GM19455 (cell line): ENCODE measurements at regions not wholly inside any gene's neighbourhood (a gene's known extent, or its start where the extent isn't known, plus 50 kb on each side); places are given as distances from the start of the nearest gene placed in this dataset.
"Not testable (repeated sequence)": the region's sequence is repeated elsewhere in the genome, so short reads cannot be mapped to it uniquely, and the experiment has no call there.

ENCODE experiments used
- ATAC-seq: cut with Tn5 transposase; IDR thresholded peaks from one replicate; pipeline ENCODE4 v1.9.1; 2021; ENCODE audit not compliant: unreplicated experiment

GRCh38 chr15:100720406-100720967 lies 118.1 kb downstream of the ASB7 start:
- no peak for ATAC-seq

DNA sequence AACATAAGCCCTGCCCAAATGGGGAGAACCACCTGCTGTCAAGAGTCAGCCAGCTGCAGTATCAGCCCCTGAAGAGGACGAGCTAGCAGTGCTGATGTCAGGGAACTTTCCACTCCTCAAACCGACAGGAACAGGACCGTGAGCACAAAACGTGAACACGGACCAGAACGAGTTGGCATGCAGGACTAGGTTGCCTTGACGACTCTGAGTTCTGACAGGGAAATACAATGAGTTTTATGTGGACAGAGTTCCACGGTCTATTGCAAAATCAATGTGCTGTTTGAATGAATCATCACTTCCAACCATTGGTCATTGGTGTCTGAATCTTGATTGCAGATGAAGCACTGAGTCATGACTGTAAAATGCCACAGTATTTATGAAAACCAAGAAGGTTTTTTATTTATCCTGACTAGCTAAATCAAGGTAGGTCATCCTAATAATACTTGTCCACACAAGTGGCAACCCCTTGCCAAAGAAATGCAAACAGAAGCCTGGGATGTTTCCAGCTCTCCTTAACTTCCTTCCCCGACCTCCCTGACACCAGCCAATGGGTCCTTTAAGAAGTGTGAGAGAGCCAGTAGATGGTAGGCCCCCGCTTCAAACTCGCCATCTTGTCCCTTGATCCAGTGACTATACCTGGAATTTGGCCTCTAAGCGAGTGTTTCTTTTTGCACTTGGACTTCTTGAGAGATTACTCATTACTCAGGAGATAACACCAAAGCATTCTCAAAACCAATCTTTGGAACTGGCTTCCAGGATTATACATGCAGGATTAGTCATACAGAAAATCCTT lies 119.6 kb downstream of the ASB7 start:
- ATAC-seq = no peak

DNA sequence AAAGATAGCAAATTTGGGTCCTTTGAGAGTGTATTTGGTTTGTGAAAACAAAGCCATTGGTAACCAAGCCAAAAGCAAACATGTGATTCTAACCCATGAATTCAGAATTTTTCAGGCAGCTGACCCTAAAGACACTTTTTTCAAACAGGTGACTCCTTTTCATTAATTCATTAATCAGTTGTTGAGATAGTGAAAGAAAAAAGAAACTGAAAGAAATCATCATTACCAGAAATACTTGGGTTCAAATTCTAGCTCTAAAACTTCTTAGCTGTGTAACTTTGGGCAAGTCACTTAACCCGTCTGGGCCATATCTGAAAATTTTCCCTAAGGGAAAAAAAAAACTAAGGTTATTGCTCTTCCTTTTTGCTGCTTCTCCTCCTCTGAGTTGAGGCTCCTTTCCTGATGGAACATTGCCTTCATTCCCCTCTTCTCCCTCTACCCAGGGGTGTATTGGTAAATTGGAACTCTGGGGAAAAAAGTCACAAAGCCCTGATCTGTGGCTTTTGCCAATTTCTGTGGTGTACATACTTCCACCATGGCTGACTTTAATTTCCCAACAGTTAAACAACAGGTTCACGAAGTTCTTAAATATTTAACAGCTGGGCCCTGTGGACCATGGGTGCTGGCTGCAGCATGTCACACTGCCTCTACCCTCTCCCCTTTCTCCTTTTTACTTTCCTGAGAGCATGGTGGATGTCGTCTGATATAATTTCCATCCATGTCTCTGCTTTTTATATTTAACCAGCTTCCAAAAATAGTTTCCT lies 120.3 kb downstream of the ASB7 start:
- ATAC-seq = no peak

- no peak for ATAC-seq
Observed at GRCh38 chr15:100723315-100723801, 121.0 kb downstream of the ASB7 start.

- no peak for ATAC-seq
Observed at GRCh38 chr15:100725121-100726069, 123.0 kb downstream of the ASB7 start.

GRCh38 chr15:100726070-100726420 lies 123.7 kb downstream of the ASB7 start:
- no peak for ATAC-seq

DNA sequence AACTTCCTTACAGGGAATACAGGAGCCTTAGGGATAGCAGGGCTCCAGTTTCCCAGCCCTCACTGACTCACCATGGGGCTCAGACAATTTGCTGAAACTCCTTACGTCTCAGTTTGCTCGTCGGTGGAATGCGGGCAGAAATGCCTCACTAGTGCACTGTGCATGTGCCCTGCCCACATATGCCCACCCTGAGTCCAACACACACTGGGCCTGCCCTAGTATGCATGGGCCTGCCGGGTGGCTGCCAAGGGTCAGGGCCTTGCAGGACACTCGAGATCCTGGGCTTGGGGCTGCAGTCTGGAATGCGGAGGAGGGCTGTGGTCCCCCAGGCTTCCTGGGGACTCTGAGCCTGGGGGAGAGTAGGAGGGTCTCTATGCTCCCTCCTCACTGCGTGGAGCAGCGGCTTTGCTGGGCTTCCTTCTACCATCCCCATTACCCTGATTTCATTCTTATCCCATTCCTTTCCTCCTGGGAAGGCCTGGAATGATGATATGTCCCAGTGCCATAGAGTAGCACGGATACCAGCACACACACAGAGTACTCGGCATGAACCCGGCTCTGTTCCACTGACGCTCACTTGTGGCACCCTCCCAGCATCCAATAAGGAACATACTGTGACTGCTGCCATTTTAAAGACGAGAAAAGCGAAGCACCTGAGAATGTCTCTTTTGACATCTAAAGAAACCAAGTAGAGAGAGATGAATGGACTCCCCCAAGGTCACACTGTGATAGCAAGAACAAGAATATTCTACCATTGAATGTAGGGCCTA lies 124.2 kb downstream of the ASB7 start:
- no peak for ATAC-seq

- ATAC-seq = no peak
Observed at GRCh38 chr15:100727291-100727851, 125.0 kb downstream of the ASB7 start.

DNA sequence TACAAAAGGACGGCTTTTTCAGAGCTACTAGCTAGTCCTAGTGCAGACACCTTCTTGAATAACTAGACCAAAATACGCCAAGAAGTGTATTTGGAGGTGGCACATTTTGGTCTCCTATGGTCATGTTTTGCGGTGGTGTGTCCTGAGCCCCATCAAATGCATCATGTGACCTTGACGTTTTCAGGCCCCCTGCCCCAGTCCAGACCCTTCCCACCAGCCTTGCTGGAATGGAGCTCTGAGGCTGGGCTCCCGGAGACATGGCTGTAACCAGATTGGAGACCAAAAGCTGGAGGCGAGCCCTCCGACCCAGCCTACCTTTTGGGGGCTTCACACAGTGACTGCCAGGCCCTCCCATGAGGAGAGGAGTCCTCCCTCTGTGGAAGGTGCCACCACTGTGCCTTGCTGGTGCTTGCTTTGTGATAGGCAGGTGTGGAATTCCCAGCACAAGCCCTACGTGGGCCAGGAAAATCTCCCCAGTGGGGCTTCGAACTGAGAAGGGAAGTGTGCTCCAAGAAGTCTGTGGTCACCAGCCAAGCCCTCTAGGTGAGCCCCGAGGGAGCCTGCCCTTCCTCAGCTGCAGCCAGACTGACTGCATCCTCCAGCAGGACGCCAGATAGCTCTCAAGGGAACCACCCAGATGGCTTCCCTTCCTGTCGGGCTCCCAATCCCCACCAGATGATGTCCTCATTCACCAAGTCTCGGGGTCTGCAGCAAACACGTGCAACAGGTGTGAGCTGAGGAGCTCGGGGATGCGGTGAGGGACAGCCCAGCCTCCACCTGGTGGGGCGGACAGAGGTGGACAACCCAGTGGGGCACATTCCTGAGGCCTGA lies 126.2 kb downstream of the ASB7 start:
- ATAC-seq = no peak

GRCh38 chr15:100729461-100729860 lies 127.1 kb downstream of the ASB7 start:
- ATAC-seq = no peak

DNA sequence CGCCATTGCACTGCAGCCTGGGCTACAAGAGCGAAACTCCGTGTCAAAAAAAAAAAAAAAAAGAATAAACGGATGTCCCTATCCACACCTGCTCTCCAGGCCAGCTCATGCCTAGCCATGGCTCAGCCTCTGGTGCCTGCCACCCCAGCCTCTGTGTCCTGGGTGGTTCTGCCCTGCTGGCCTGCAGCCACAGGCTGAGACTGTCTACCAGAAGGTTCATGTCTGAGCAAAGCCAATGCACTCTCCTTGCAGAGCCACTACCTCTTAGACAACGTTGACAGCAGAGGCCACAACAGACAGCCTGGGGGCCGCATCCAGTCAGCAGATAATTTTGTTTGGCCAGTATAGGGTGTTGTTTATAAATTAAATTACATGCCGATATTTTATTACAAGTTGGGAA lies 127.7 kb downstream of the ASB7 start:
- ATAC-seq = no peak

DNA sequence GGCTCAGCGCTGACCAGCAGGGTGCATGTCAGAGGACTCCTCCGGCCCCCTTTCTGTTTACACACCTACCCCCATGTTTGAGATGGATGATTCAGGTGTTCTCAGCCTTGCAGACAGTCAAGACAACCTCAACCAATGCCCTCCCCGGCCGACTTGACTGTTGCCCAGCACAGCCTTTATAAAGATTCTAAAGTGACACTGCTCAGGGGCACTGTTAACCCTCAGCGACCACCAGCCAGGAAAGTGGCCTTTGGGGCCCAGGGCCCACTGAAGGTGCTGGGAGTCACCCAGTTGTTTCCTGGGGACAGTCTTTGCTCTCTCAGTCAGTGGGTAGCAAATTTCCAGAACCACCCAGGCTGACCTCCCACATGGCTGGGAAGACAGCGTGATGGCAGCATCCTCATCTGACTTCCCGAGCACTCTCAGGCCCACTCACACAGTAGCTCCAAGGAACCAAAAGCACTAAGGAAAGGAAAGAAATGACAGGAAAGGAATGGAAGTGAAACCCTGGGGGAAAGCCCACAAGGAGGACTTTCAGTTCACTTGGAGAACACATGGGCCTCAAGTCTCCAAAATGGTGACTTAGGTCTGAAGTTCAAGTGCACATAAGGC lies 128.4 kb downstream of the ASB7 start:
- ATAC-seq = no peak

- ATAC-seq = no peak
Observed at GRCh38 chr15:100731267-100732152, 129.1 kb downstream of the ASB7 start.

DNA sequence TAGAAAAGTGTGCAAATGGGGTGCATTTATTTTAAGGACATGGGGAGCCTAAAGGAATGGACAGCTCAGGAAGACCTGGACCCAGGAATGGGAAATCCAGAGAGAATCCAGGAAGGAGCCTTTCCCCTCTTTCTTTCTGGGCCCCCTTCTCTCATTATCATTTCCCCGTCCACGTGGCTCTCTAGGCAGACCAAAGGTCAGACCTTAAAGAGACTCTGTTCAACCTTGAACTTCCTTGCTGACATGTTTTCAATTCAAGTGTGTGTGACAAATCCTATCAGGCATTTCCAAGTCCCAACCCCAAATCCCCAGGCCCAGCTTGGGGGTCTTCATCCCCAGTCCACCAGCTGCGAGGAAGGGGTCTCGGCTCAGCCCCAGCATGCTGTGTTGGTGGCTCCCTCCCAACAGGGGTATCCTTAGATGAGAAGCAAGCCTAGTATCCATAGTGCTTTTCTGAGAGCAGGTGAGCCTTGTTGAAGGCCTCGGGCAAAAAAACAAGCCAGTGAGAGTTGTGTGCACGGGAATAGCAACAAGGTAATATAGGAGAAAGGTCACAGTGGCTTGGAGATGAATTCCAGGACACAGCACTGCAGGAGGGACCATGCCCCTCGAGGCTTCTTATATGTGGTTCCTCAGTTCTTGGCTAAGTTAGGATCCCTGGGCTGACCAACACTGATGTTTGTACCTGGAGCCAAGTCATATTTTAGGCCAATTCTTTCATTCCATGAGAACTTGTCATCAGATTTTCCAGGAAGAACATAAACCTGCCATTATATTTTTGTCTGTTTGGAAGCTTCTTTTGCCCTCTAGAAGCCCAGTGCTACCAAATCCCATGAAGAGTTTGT lies 130.0 kb downstream of the ASB7 start:
- no peak for ATAC-seq

- no peak for ATAC-seq
Observed at GRCh38 chr15:100733101-100733842, 130.9 kb downstream of the ASB7 start.

DNA sequence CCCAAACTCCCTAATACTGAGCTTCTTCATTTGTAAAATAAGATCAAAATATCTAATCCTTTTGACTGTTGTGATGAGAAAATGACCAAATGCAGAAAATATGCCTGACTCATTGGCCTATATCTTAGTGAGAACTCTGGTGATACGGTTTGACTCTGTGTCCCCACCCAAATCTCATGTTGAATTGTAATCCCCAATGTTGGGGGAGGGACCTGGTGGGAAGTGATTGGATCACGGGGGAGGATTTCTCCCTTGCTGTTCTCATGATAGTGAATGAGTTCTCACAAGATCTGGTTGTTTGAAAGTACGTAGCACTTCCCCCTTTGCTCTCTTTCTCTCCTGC lies 131.4 kb downstream of the ASB7 start:
- not testable (repeated sequence) for ATAC-seq
